SK-N-SH treated with all-trans-retinoic acid at 6 μM for 48 hours (cell line): ENCODE measurements at regions not wholly inside any gene's neighbourhood (a gene's known extent, or its start where the extent isn't known, plus 50 kb on each side); places are given as distances from the start of the nearest gene placed in this dataset.

Experiments
- ARNTL ChIP-seq: fragments of 450-650 bp; formaldehyde crosslinking; IDR thresholded peaks from 2 replicates; pipeline ENCODE4 v1.5.0; 2020; ENCODE audit warnings: low read depth, mild to moderate bottlenecking, moderate library complexity, borderline replicate concordance
- BACH2 ChIP-seq: fragments of 250-450 bp; sonication (Bioruptor Pico); IDR thresholded peaks from 2 replicates; pipeline ENCODE4 v1.9.0; 2021; ENCODE audit warnings: mild to moderate bottlenecking, borderline replicate concordance
- OSR1 ChIP-seq: fragments of 250-450 bp; sonication (Bioruptor Pico); IDR thresholded peaks from 2 replicates; pipeline ENCODE4 v1.8.0; 2022; ENCODE audit warnings: moderate library complexity, mild to moderate bottlenecking, inconsistent platforms
- PPARA ChIP-seq: fragments of 250-450 bp; sonication (Bioruptor Pico); IDR thresholded peaks from 2 replicates; pipeline ENCODE4 v1.5.0; 2020; ENCODE audit warnings: mild to moderate bottlenecking, borderline replicate concordance
- TCF4 ChIP-seq: fragments of 250-450 bp; sonication (Bioruptor Pico); IDR thresholded peaks from 2 replicates; pipeline ENCODE4 v1.8.0; 2021; ENCODE audit warnings: mild to moderate bottlenecking, moderate library complexity, borderline replicate concordance
- TOX ChIP-seq: fragments of 250-450 bp; sonication (Bioruptor Pico); IDR thresholded peaks from 2 replicates; pipeline ENCODE4 v1.8.0; 2021; ENCODE audit warnings: mild to moderate bottlenecking, moderate library complexity, borderline replicate concordance
- ZC3H10 ChIP-seq: fragments of 250-450 bp; sonication (Bioruptor Pico); IDR thresholded peaks from 2 replicates; pipeline ENCODE4 v1.5.1; 2021; ENCODE audit warnings: mild to moderate bottlenecking, moderate library complexity
- ZFP30 ChIP-seq: fragments of 450-650 bp; formaldehyde crosslinking; IDR thresholded peaks from 2 replicates; pipeline ENCODE4 v1.5.0; 2022; ENCODE audit warnings: mild to moderate bottlenecking, moderate library complexity
- ZNF8 ChIP-seq: fragments of 450-650 bp; formaldehyde crosslinking; IDR thresholded peaks from 2 replicates; pipeline ENCODE4 v1.5.0; 2020; ENCODE audit warnings: mild to moderate bottlenecking, moderate library complexity
- TF ChIP-seq, protein P1 (sequence below): fragments of 250-450 bp; sonication (Bioruptor Pico); IDR thresholded peaks from 2 replicates; pipeline ENCODE4 v1.5.1; 2020; ENCODE audit warnings: low read depth, mild to moderate bottlenecking, moderate library complexity
- TF ChIP-seq, protein P2 (sequence below): fragments of 250-450 bp; sonication (Bioruptor Pico); IDR thresholded peaks from 2 replicates; pipeline ENCODE4 v1.8.0; 2020; ENCODE audit warnings: mild to moderate bottlenecking, moderate library complexity, borderline replicate concordance
- TF ChIP-seq, protein P3 (sequence below): fragments of 250-450 bp; sonication (Bioruptor Pico); IDR thresholded peaks from 2 replicates; pipeline ENCODE4 v1.8.0; 2021; ENCODE audit warnings: low read depth, mild to moderate bottlenecking, moderate library complexity, borderline replicate concordance
- TF ChIP-seq, protein P4 (sequence below): fragments of 250-450 bp; sonication (Bioruptor Pico); IDR thresholded peaks from 2 replicates; pipeline ENCODE4 v1.5.0; 2020; ENCODE audit warnings: mild to moderate bottlenecking, moderate library complexity

DNA sequence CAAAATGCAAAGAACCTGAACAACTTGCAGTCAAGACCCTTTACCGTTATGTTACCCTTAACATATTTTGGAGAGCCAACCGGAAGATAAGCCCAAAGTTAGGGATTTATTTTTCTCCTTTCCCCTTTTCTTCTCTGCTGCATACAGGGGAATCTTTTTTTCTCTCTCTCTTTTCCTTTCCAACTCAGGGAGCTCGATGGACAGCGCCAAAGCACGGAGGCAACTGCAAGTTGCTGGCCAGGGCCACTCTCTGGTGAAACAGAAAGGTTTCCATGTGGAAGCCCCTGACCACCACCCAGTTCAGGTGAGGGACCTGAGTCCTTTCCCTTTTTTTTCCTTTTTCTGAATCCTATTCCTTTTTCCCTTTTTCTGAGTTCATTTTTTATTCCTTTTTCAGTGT is 98.8 kb upstream of the COX10 start:
- TF ChIP-seq, protein P1, sequence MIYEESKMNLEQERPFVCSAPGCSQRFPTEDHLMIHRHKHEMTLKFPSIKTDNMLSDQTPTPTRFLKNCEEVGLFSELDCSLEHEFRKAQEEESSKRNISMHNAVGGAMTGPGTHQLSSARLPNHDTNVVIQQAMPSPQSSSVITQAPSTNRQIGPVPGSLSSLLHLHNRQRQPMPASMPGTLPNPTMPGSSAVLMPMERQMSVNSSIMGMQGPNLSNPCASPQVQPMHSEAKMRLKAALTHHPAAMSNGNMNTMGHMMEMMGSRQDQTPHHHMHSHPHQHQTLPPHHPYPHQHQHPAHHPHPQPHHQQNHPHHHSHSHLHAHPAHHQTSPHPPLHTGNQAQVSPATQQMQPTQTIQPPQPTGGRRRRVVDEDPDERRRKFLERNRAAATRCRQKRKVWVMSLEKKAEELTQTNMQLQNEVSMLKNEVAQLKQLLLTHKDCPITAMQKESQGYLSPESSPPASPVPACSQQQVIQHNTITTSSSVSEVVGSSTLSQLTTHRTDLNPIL (CRISPR knock-in tag), result no peak
- no peak for TF ChIP-seq ARNTL (CRISPR knock-in tag)
- no peak for TF ChIP-seq OSR1 (CRISPR knock-in tag)
- TF ChIP-seq, protein P2, sequence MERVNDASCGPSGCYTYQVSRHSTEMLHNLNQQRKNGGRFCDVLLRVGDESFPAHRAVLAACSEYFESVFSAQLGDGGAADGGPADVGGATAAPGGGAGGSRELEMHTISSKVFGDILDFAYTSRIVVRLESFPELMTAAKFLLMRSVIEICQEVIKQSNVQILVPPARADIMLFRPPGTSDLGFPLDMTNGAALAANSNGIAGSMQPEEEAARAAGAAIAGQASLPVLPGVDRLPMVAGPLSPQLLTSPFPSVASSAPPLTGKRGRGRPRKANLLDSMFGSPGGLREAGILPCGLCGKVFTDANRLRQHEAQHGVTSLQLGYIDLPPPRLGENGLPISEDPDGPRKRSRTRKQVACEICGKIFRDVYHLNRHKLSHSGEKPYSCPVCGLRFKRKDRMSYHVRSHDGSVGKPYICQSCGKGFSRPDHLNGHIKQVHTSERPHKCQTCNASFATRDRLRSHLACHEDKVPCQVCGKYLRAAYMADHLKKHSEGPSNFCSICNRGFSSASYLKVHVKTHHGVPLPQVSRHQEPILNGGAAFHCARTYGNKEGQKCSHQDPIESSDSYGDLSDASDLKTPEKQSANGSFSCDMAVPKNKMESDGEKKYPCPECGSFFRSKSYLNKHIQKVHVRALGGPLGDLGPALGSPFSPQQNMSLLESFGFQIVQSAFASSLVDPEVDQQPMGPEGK (CRISPR knock-in tag), result no peak
- TF ChIP-seq, protein P3, sequence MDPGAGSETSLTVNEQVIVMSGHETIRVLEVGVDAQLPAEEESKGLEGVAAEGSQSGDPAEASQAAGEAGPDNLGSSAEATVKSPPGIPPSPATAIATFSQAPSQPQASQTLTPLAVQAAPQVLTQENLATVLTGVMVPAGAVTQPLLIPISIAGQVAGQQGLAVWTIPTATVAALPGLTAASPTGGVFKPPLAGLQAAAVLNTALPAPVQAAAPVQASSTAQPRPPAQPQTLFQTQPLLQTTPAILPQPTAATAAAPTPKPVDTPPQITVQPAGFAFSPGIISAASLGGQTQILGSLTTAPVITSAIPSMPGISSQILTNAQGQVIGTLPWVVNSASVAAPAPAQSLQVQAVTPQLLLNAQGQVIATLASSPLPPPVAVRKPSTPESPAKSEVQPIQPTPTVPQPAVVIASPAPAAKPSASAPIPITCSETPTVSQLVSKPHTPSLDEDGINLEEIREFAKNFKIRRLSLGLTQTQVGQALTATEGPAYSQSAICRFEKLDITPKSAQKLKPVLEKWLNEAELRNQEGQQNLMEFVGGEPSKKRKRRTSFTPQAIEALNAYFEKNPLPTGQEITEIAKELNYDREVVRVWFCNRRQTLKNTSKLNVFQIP, result no peak
- no peak for TF ChIP-seq ZNF8 (CRISPR knock-in tag)
- no peak for TF ChIP-seq TCF4 (CRISPR knock-in tag)
- no peak for TF ChIP-seq ZC3H10 (CRISPR knock-in tag)
- TF ChIP-seq PPARA (CRISPR knock-in tag), result no peak
- no peak for TF ChIP-seq ZFP30 (CRISPR knock-in tag)
- TF ChIP-seq, protein P4, sequence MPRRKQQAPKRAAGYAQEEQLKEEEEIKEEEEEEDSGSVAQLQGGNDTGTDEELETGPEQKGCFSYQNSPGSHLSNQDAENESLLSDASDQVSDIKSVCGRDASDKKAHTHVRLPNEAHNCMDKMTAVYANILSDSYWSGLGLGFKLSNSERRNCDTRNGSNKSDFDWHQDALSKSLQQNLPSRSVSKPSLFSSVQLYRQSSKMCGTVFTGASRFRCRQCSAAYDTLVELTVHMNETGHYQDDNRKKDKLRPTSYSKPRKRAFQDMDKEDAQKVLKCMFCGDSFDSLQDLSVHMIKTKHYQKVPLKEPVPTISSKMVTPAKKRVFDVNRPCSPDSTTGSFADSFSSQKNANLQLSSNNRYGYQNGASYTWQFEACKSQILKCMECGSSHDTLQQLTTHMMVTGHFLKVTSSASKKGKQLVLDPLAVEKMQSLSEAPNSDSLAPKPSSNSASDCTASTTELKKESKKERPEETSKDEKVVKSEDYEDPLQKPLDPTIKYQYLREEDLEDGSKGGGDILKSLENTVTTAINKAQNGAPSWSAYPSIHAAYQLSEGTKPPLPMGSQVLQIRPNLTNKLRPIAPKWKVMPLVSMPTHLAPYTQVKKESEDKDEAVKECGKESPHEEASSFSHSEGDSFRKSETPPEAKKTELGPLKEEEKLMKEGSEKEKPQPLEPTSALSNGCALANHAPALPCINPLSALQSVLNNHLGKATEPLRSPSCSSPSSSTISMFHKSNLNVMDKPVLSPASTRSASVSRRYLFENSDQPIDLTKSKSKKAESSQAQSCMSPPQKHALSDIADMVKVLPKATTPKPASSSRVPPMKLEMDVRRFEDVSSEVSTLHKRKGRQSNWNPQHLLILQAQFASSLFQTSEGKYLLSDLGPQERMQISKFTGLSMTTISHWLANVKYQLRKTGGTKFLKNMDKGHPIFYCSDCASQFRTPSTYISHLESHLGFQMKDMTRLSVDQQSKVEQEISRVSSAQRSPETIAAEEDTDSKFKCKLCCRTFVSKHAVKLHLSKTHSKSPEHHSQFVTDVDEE (CRISPR knock-in tag), result no peak
- no peak for TF ChIP-seq TOX (CRISPR knock-in tag)
- no peak for TF ChIP-seq BACH2 (CRISPR knock-in tag)
